ENCODE measurements at regions not wholly inside any gene's neighbourhood (a gene's known extent, or its start where the extent isn't known, plus 50 kb on each side); places are given as distances from the start of the nearest gene placed in this dataset.

DNA sequence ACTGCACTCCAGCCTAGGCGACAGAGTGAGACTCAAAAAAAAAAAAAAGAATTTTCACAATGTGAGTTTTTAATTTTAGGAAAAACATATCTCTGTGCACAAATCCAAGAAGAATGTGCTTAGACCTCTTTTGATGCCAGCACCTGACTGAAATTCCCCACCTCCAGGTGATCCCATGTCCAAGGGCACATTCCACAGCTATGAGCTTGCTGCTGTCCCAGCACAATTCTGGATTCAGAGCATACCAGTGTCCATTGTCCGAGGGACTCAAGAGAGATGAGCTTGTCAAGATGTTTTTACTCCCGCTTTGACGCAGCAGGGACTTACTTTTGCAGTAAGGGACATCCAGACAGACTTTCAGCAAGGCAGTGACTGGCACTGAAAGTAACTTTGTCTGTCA, 489.1 kb upstream of the ACVR2A start:
- no peak overlapping the region for H3K27ac Mint-ChIP-seq (ENCODE audit: unreplicated experiment)

DNA sequence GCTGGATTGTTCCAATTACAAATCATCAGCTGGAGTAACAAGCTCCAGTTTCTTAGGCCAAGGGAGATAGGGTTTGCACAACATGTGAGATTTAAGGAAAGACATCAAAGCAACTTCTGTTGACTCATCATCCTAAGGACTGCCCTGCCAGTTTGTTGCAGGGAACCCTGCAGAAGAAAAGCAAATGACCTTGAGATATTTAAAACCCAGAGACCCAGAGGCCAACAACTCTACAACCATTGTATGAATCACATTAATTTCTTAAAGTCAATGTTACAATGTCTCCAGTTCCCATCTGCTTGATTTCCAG, 491.8 kb upstream of the ACVR2A start:
- no peak overlapping the region for H3K4me3 Mint-ChIP-seq (ENCODE audit: unreplicated experiment)
- no peak overlapping the region for H3K27ac Mint-ChIP-seq (ENCODE audit: unreplicated experiment)
- H3K36me3 Mint-ChIP-seq (ENCODE audit: unreplicated experiment), result no peaks in the 10 kb centered on the region
- no peaks in the 10 kb centered on the region for H3K9me3 Mint-ChIP-seq (ENCODE audit: unreplicated experiment)
- no peaks in the 10 kb centered on the region for H3K4me1 Mint-ChIP-seq (ENCODE audit: unreplicated experiment)
- DNase-seq (ENCODE audit: extremely low spot score, unreplicated experiment), result no peak
- TF ChIP-seq, protein P1, sequence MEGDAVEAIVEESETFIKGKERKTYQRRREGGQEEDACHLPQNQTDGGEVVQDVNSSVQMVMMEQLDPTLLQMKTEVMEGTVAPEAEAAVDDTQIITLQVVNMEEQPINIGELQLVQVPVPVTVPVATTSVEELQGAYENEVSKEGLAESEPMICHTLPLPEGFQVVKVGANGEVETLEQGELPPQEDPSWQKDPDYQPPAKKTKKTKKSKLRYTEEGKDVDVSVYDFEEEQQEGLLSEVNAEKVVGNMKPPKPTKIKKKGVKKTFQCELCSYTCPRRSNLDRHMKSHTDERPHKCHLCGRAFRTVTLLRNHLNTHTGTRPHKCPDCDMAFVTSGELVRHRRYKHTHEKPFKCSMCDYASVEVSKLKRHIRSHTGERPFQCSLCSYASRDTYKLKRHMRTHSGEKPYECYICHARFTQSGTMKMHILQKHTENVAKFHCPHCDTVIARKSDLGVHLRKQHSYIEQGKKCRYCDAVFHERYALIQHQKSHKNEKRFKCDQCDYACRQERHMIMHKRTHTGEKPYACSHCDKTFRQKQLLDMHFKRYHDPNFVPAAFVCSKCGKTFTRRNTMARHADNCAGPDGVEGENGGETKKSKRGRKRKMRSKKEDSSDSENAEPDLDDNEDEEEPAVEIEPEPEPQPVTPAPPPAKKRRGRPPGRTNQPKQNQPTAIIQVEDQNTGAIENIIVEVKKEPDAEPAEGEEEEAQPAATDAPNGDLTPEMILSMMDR (IDR thresholded peaks at IDR 0.05), result no peak
- no peaks in the 10 kb centered on the region for H3K27me3 Mint-ChIP-seq (ENCODE audit: unreplicated experiment)

More for the DNA sequence above, 489.1 kb upstream of the ACVR2A start:
- Mint-ChIP-seq H3K4me1 (ENCODE audit: unreplicated experiment) (peaks cover 4% of the 10 kb centered on the region), H3K9me3 (ENCODE audit: unreplicated experiment) (no peaks in the 10 kb centered on the region), H3K27me3 (ENCODE audit: unreplicated experiment) (no peaks in the 10 kb centered on the region), H3K36me3 (ENCODE audit: unreplicated experiment) (no peaks in the 10 kb centered on the region), H3K4me3 (ENCODE audit: unreplicated experiment) (no peak overlapping the region)
- TF ChIP-seq, protein P1 (IDR thresholded peaks at IDR 0.05), result no peak
- DNase-seq (ENCODE audit: extremely low spot score, unreplicated experiment), result no peak

DNA sequence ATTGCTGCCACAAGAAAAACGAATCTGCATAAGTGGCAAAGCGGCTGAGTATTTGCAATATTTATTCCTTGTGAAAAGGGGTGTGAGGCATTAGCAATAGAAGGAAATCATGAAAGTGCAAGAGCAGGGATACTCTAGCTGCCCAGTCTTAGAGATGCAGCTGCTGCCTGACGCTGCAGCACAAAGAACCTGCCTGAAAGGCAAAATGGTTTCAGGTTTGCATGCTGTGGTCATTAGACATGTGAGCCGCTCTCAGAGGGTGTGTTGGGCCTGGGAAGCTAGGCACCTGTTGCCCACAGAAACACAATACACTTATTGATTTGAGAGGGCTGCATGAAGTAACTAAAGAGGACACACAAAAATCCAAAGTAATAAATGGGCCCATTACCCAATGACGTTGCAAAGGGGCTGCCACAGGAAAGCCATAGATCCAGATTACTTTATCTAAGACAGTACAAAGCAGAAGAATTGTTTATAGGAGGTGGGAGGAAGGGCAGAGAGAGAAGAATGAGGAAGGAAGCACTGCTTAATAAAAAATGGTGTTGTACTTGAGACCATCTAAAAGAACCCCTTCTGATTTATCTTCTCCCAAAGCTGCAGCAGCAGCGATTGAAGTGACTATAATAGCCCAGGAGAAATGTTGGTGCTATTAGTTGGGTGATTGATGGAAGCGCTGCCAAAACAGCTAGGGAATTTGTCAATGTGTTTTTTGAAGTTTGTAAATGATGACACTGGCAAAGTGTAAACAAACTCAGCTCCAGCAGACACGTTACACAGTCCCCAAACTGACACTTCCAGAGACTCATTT, 492.4 kb upstream of the ACVR2A start:
- H3K27ac Mint-ChIP-seq (ENCODE audit: unreplicated experiment), result no peak overlapping the region
- no peak overlapping the region for H3K4me3 Mint-ChIP-seq (ENCODE audit: unreplicated experiment)
- no peaks in the 10 kb centered on the region for H3K27me3 Mint-ChIP-seq (ENCODE audit: unreplicated experiment)

DNA sequence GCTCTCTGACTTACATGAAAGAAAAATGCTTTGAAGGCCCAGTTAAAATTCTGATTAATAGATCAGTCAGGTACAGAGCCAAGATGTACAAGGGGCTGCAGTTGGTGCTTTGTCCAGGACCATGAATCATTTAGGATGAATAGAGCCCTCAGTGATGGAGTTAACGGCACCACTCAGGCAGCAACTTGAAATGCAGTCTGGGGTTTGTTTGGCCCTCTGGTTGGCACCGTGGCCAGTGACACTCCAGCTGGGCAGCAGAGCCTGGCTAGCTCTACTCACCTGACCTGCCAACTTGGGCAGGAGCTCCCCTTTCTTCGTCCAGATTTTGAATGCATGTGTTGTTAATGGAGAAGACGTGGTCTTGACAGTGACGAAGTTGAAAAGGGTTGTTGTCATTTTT, 493.0 kb upstream of the ACVR2A start:
- TF ChIP-seq, protein P1 (IDR thresholded peaks at IDR 0.05), result no peak
- H3K4me1 Mint-ChIP-seq (ENCODE audit: unreplicated experiment), result no peaks in the 10 kb centered on the region
- H3K9me3 Mint-ChIP-seq (ENCODE audit: unreplicated experiment), result no peaks in the 10 kb centered on the region
- H3K36me3 Mint-ChIP-seq (ENCODE audit: unreplicated experiment), result no peaks in the 10 kb centered on the region
- no peaks in the 10 kb centered on the region for H3K27me3 Mint-ChIP-seq (ENCODE audit: unreplicated experiment)
- no peak overlapping the region for H3K27ac Mint-ChIP-seq (ENCODE audit: unreplicated experiment)
- no peak for DNase-seq (ENCODE audit: extremely low spot score, unreplicated experiment)
- H3K4me3 Mint-ChIP-seq (ENCODE audit: unreplicated experiment), result no peak overlapping the region

More for the DNA sequence above, 492.4 kb upstream of the ACVR2A start:
- Mint-ChIP-seq H3K4me1 (ENCODE audit: unreplicated experiment) (no peaks in the 10 kb centered on the region), H3K9me3 (ENCODE audit: unreplicated experiment) (no peaks in the 10 kb centered on the region), H3K36me3 (ENCODE audit: unreplicated experiment) (no peaks in the 10 kb centered on the region)
- TF ChIP-seq, protein P1 (IDR thresholded peaks at IDR 0.05), result no peak
- no peak for DNase-seq (ENCODE audit: extremely low spot score, unreplicated experiment)

DNA sequence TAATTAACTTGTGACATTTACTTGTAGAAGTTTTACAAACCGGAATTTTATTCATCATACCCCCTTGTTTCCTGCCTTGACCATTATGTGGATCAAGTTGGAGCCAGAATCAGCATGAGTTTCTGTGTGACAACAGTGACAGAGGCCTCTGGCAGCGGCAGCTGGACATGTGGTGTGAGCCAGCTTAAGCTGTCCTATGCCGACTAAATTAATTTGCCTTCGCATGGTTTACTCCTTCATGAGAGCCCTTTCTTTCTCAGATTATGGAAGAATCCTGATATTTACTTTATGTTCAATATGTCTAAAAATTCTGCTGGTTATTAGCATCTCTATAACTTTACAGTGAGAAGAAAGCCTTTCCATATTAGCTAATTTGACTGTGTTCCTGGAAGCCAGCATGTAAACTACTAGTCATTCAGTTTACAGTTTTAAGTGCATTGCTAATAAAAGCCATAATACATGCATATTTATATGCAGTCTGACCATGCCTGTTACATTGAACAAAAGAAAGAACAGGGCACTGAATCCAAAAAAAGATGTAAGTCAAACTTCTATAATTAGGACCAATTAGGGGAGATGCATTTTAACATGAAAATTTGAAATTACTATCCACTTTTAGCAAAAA, 495.8 kb upstream of the ACVR2A start:
- TF ChIP-seq, protein P1 (IDR thresholded peaks at IDR 0.05), result no peak
- no peaks in the 10 kb centered on the region for H3K36me3 Mint-ChIP-seq (ENCODE audit: unreplicated experiment)
- no peaks in the 10 kb centered on the region for H3K4me1 Mint-ChIP-seq (ENCODE audit: unreplicated experiment)
- H3K9me3 Mint-ChIP-seq (ENCODE audit: unreplicated experiment), result peaks cover 17% of the 10 kb centered on the region
- no peaks in the 10 kb centered on the region for H3K27me3 Mint-ChIP-seq (ENCODE audit: unreplicated experiment)
- no peak overlapping the region for H3K4me3 Mint-ChIP-seq (ENCODE audit: unreplicated experiment)
- H3K27ac Mint-ChIP-seq (ENCODE audit: unreplicated experiment), result no peak overlapping the region
- DNase-seq (ENCODE audit: extremely low spot score, unreplicated experiment), result no peak

Data from osteocyte (in vitro differentiated cells).